ENCODE measurements at regions not wholly inside any gene's neighbourhood (a gene's known extent, or its start where the extent isn't known, plus 50 kb on each side); places are given as distances from the start of the nearest gene placed in this dataset.

GRCh38 chr10:90168244-90168643 is 466.9 kb downstream of the KIF20B start:
- Histone ChIP-seq H3K9me3 (replicated peaks in 1 of 11) (peaks cover 0 to 25% (median 12%) of the 10 kb centered on the region in 11 experiments; a peak in 17 of 22 replicates), H3K4me2 (no peak overlapping the region), H3K9ac (no peak overlapping the region), H3K27ac (no peak overlapping the region), H3K4me1 (no peaks in the 10 kb centered on the region), H3K4me3 (no peak overlapping the region), H3K27me3 (no peaks in the 10 kb centered on the region), H4K20me1 (no peaks in the 10 kb centered on the region), H3K36me3 (peaks cover 0 to 26% (median 0%) of the 10 kb centered on the region in 11 experiments; a peak in 2 of 22 replicates)
- TF ChIP-seq Cebpa-rat (IDR thresholded peaks at IDR 0.05): no peak

GRCh38 chr10:90171014-90171722 is 469.8 kb downstream of the KIF20B start:
- no peaks in the 10 kb centered on the region for H3K4me1 ChIP-seq
- H3K27ac ChIP-seq: no peak overlapping the region
- no peak overlapping the region for H3K4me3 ChIP-seq
- no peak overlapping the region for H3K4me2 ChIP-seq
- no peak for TF ChIP-seq Cebpa-rat (IDR thresholded peaks at IDR 0.05)
- H3K27me3 ChIP-seq: no peaks in the 10 kb centered on the region
- no peak overlapping the region for H3K9ac ChIP-seq
- peaks cover 1 to 16% (median 9%) of the 10 kb centered on the region in 11 experiments; a peak in 16 of 22 replicates for H3K9me3 ChIP-seq (replicated peaks in 1 of 11)
- H3K36me3 ChIP-seq: peaks cover 0 to 24% (median 0%) of the 10 kb centered on the region in 11 experiments; a peak in 5 of 22 replicates
- H4K20me1 ChIP-seq: no peaks in the 10 kb centered on the region

GRCh38 chr10:90174531-90174930 is 473.1 kb downstream of the KIF20B start:
- H4K20me1 ChIP-seq: no peaks in the 10 kb centered on the region
- H3K36me3 ChIP-seq: peaks cover 0 to 29% (median 0%) of the 10 kb centered on the region in 11 experiments; a peak in 5 of 22 replicates
- H3K27ac ChIP-seq: no peak overlapping the region
- peaks cover 3 to 8% (median 5%) of the 10 kb centered on the region in 10 experiments; a peak in 19 of 20 replicates for H3K4me1 ChIP-seq
- H3K27me3 ChIP-seq: no peaks in the 10 kb centered on the region
- no peak overlapping the region for H3K9ac ChIP-seq
- no peak overlapping the region for H3K4me2 ChIP-seq
- TF ChIP-seq Cebpa-rat (IDR thresholded peaks at IDR 0.05): no peak
- no peak overlapping the region for H3K4me3 ChIP-seq
- H3K9me3 ChIP-seq (replicated peaks in 1 of 11): peaks cover 0 to 17% (median 6%) of the 10 kb centered on the region in 11 experiments; a peak in 10 of 22 replicates

GRCh38 chr10:90175161-90175681 is 473.8 kb downstream of the KIF20B start:
- Histone ChIP-seq H3K27ac (no peak overlapping the region), H3K4me3 (no peak overlapping the region), H4K20me1 (no peaks in the 10 kb centered on the region; a peak in 1 of 22 replicates), H3K36me3 (peaks cover 0 to 29% (median 0%) of the 10 kb centered on the region in 11 experiments; a peak in 5 of 22 replicates), H3K27me3 (no peaks in the 10 kb centered on the region), H3K4me1 (peaks cover 7 to 15% (median 12%) of the 10 kb centered on the region in 10 experiments), H3K9me3 (replicated peaks in 1 of 11) (peaks cover 0 to 17% (median 6%) of the 10 kb centered on the region in 11 experiments; a peak in 10 of 22 replicates), H3K4me2 (no peak overlapping the region), H3K9ac (no peak overlapping the region)
- TF ChIP-seq Cebpa-rat (IDR thresholded peaks at IDR 0.05): no peak

- peaks cover 0 to 17% (median 0%) of the 10 kb centered on the region in 11 experiments; a peak in 5 of 22 replicates for H3K36me3 ChIP-seq
- H3K27ac ChIP-seq: peak overlapping the region in 8 of 11 experiments; percentile 23 to 71 (median 50); a peak in 14 of 22 replicates
- H3K4me1 ChIP-seq: peaks cover 7 to 22% (median 16%) of the 10 kb centered on the region in 10 experiments
- H3K4me3 ChIP-seq: no peak overlapping the region
- H3K9ac ChIP-seq: peak overlapping the region in 2 of 11 experiments; percentile 25 to 36; a peak in 2 of 22 replicates
- H3K9me3 ChIP-seq (replicated peaks in 1 of 11): peaks cover 0 to 14% (median 3%) of the 10 kb centered on the region in 11 experiments; a peak in 8 of 22 replicates
- peak overlapping the region; percentile 20 to 69 (median 57) for H3K4me2 ChIP-seq
- H4K20me1 ChIP-seq: no peaks in the 10 kb centered on the region; a peak in 1 of 22 replicates
- peak in 2 of 11 experiments; percentile 52 to 70; a peak in 3 of 22 replicates for TF ChIP-seq Cebpa-rat (IDR thresholded peaks at IDR 0.05)
- no peaks in the 10 kb centered on the region for H3K27me3 ChIP-seq
These were observed 478.5 kb downstream of the KIF20B start for GRCh38 chr10:90179696-90180407.

- peak overlapping the region in 3 of 11 experiments; percentile 51 to 70 (median 64); a peak in 6 of 22 replicates for H3K27ac ChIP-seq
These were observed 479.7 kb downstream of the KIF20B start for GRCh38 chr10:90180886-90181691.

GRCh38 chr10:90192825-90193224 is 491.4 kb downstream of the KIF20B start:
- Histone ChIP-seq H3K4me3 (no peak overlapping the region), H3K9ac (no peak overlapping the region), H3K36me3 (peaks cover 0 to 6% (median 0%) of the 10 kb centered on the region in 11 experiments; a peak in 1 of 22 replicates), H3K4me1 (no peaks in the 10 kb centered on the region), H3K27me3 (no peaks in the 10 kb centered on the region), H3K4me2 (no peak overlapping the region), H3K9me3 (replicated peaks in 1 of 11) (peaks cover 0 to 8% (median 0%) of the 10 kb centered on the region in 11 experiments; a peak in 4 of 22 replicates), H4K20me1 (no peaks in the 10 kb centered on the region), H3K27ac (no peak overlapping the region)
- no peak for TF ChIP-seq Cebpa-rat (IDR thresholded peaks at IDR 0.05)

More at GRCh38 chr10:90180886-90181691, 479.7 kb downstream of the KIF20B start:
- Histone ChIP-seq H3K9ac (no peak overlapping the region), H3K9me3 (replicated peaks in 1 of 11) (peaks cover 0 to 14% (median 3%) of the 10 kb centered on the region in 11 experiments; a peak in 8 of 22 replicates), H3K36me3 (peaks cover 0 to 11% (median 0%) of the 10 kb centered on the region in 11 experiments; a peak in 3 of 22 replicates), H3K4me3 (no peak overlapping the region), H4K20me1 (no peaks in the 10 kb centered on the region; a peak in 1 of 22 replicates), H3K4me2 (peak overlapping the region in 1 of 11 experiments; percentile 67; a peak in 3 of 22 replicates), H3K27me3 (no peaks in the 10 kb centered on the region), H3K4me1 (peaks cover 7 to 22% (median 16%) of the 10 kb centered on the region in 10 experiments)
- no peak for TF ChIP-seq Cebpa-rat (IDR thresholded peaks at IDR 0.05)

Measured in BLaER1 treated with 17β-estradiol and CSF1 and Interleukin-3, amounts not matched to agents 10 nM and 100 nM (cell line).